ENCODE measurements at regions not wholly inside any gene's neighbourhood (a gene's known extent, or its start where the extent isn't known, plus 50 kb on each side); places are given as distances from the start of the nearest gene placed in this dataset.

- H3K9me3 ChIP-seq (ENCODE audit: low read length): no peaks in the 10 kb centered on the region
- H3K36me3 ChIP-seq (ENCODE audit: insufficient read depth, low read length): no peaks in the 10 kb centered on the region
- H3K27ac ChIP-seq (ENCODE audit: low read depth, low read length, poor library complexity, severe bottlenecking): no peak overlapping the region
- no peaks in the 10 kb centered on the region for H4K20me1 ChIP-seq (ENCODE audit: insufficient read depth, low read length)
- no peak overlapping the region for H3K9ac ChIP-seq (ENCODE audit: low read length)
- H3K9me2 ChIP-seq (ENCODE audit: low read depth, low read length): no peaks in the 10 kb centered on the region
- TF ChIP-seq, protein P1, sequence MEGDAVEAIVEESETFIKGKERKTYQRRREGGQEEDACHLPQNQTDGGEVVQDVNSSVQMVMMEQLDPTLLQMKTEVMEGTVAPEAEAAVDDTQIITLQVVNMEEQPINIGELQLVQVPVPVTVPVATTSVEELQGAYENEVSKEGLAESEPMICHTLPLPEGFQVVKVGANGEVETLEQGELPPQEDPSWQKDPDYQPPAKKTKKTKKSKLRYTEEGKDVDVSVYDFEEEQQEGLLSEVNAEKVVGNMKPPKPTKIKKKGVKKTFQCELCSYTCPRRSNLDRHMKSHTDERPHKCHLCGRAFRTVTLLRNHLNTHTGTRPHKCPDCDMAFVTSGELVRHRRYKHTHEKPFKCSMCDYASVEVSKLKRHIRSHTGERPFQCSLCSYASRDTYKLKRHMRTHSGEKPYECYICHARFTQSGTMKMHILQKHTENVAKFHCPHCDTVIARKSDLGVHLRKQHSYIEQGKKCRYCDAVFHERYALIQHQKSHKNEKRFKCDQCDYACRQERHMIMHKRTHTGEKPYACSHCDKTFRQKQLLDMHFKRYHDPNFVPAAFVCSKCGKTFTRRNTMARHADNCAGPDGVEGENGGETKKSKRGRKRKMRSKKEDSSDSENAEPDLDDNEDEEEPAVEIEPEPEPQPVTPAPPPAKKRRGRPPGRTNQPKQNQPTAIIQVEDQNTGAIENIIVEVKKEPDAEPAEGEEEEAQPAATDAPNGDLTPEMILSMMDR (IDR thresholded peaks at IDR 0.05; ENCODE audit: low read length): no peak
- TF ChIP-seq EZH2 (IDR thresholded peaks at IDR 0.05; ENCODE audit: borderline replicate concordance, low read length): no peak
- no peaks in the 10 kb centered on the region for H3K27me3 ChIP-seq (ENCODE audit: insufficient read depth, low read length)
- no peaks in the 10 kb centered on the region for H3K4me1 ChIP-seq (ENCODE audit: insufficient read depth, low read length, severe bottlenecking)
- H3F3A ChIP-seq (ENCODE audit: insufficient read depth, low read length): no peaks in the 10 kb centered on the region
- no peak overlapping the region for H2AFZ ChIP-seq (ENCODE audit: low read length)
- no peaks in the 10 kb centered on the region for H3K79me2 ChIP-seq (ENCODE audit: insufficient read depth, low read length)
- no peak overlapping the region for H3K4me2 ChIP-seq (ENCODE audit: low read length)
- H3K4me3 ChIP-seq (ENCODE audit: low read depth, low read length, poor library complexity, severe bottlenecking): no peak overlapping the region
Observed at GRCh38 chr17:63337579-63337978, 108.5 kb downstream of the CYB561 start.

GRCh38 chr17:63338272-63338671 lies 107.8 kb downstream of the CYB561 start:
- Histone ChIP-seq H3F3A (ENCODE audit: insufficient read depth, low read length) (no peaks in the 10 kb centered on the region), H3K27me3 (ENCODE audit: insufficient read depth, low read length) (no peaks in the 10 kb centered on the region), H3K9me3 (ENCODE audit: low read length) (no peaks in the 10 kb centered on the region), H3K4me1 (ENCODE audit: insufficient read depth, low read length, severe bottlenecking) (no peaks in the 10 kb centered on the region), H3K36me3 (ENCODE audit: insufficient read depth, low read length) (no peaks in the 10 kb centered on the region), H2AFZ (ENCODE audit: low read length) (no peak overlapping the region), H3K9ac (ENCODE audit: low read length) (no peak overlapping the region), H3K27ac (ENCODE audit: low read depth, low read length, poor library complexity, severe bottlenecking) (no peak overlapping the region), H3K79me2 (ENCODE audit: insufficient read depth, low read length) (no peaks in the 10 kb centered on the region), H4K20me1 (ENCODE audit: insufficient read depth, low read length) (no peaks in the 10 kb centered on the region), H3K4me2 (ENCODE audit: low read length) (no peak overlapping the region), H3K9me2 (ENCODE audit: low read depth, low read length) (no peaks in the 10 kb centered on the region), H3K4me3 (ENCODE audit: low read depth, low read length, poor library complexity, severe bottlenecking) (no peak overlapping the region)
- TF ChIP-seq EZH2 (IDR thresholded peaks at IDR 0.05; ENCODE audit: borderline replicate concordance, low read length): no peak
- TF ChIP-seq, protein P1 (IDR thresholded peaks at IDR 0.05; ENCODE audit: low read length): no peak

GRCh38 chr17:63341276-63341675 lies 104.8 kb downstream of the CYB561 start:
- no peak overlapping the region for H3K9ac ChIP-seq (ENCODE audit: low read length)
- no peaks in the 10 kb centered on the region for H3K36me3 ChIP-seq (ENCODE audit: insufficient read depth, low read length)
- no peak overlapping the region for H3K27ac ChIP-seq (ENCODE audit: low read depth, low read length, poor library complexity, severe bottlenecking)
- no peaks in the 10 kb centered on the region for H3K27me3 ChIP-seq (ENCODE audit: insufficient read depth, low read length)
- no peaks in the 10 kb centered on the region for H3K4me1 ChIP-seq (ENCODE audit: insufficient read depth, low read length, severe bottlenecking)
- H3K79me2 ChIP-seq (ENCODE audit: insufficient read depth, low read length): no peaks in the 10 kb centered on the region
- no peaks in the 10 kb centered on the region for H3F3A ChIP-seq (ENCODE audit: insufficient read depth, low read length)
- H3K4me2 ChIP-seq (ENCODE audit: low read length): no peak overlapping the region
- H4K20me1 ChIP-seq (ENCODE audit: insufficient read depth, low read length): no peaks in the 10 kb centered on the region
- no peaks in the 10 kb centered on the region for H3K9me3 ChIP-seq (ENCODE audit: low read length)
- TF ChIP-seq, protein P1 (IDR thresholded peaks at IDR 0.05; ENCODE audit: low read length): no peak
- no peak for TF ChIP-seq EZH2 (IDR thresholded peaks at IDR 0.05; ENCODE audit: borderline replicate concordance, low read length)
- no peaks in the 10 kb centered on the region for H3K9me2 ChIP-seq (ENCODE audit: low read depth, low read length)
- H3K4me3 ChIP-seq (ENCODE audit: low read depth, low read length, poor library complexity, severe bottlenecking): no peak overlapping the region
- H2AFZ ChIP-seq (ENCODE audit: low read length): no peak overlapping the region
